ENCODE measurements at regions not wholly inside any gene's neighbourhood (a gene's known extent, or its start where the extent isn't known, plus 50 kb on each side); places are given as distances from the start of the nearest gene placed in this dataset.

GRCh38 chr14:87688524-87688923, 304.5 kb downstream of the GALC start:
- Histone ChIP-seq H4K20me1 (replicated peaks; ENCODE audit: insufficient read depth) (0 out of 2 replicates have a peak, but pooled peaks cover 2% of the 10 kb centered on the region), H2AFZ (no peak overlapping the region), H3K27ac (ENCODE audit: low read depth) (no peak overlapping the region), H3K79me2 (replicated peaks; ENCODE audit: insufficient read depth) (no peaks in the 10 kb centered on the region), H3K36me3 (ENCODE audit: insufficient read depth) (no peaks in the 10 kb centered on the region), H3K27me3 (ENCODE audit: insufficient read depth) (no peaks in the 10 kb centered on the region), H3K4me1 (ENCODE audit: insufficient read depth) (no peaks in the 10 kb centered on the region), H3K4me2 (no peak overlapping the region), H3F3A (replicated peaks; ENCODE audit: low read depth) (no peaks in the 10 kb centered on the region), H3K9me2 (ENCODE audit: insufficient read depth) (no peaks in the 10 kb centered on the region), H3K4me3 (no peak overlapping the region)
- Mint-ChIP-seq H3K4me1 (peaks cover 8% of the 10 kb centered on the region; the same call in 2 of the 3 replicates), H3K9me3 (peaks cover under 1% of the 10 kb centered on the region; the same call in 2 of the 3 replicates), H3K27ac (no peak overlapping the region), H3K36me3 (ENCODE audit: low read depth) (no peaks in the 10 kb centered on the region), H3K27me3 (ENCODE audit: insufficient read depth, low read depth, poor library complexity) (no peaks in the 10 kb centered on the region), H3K4me3 (no peak overlapping the region)
- no peak for DNase-seq (ENCODE audit: low spot score)
- TF ChIP-seq STAT1 (IDR thresholded peaks at IDR 0.05; ENCODE audit: unreplicated experiment) = no peak
- TF ChIP-seq JUNB (IDR thresholded peaks at IDR 0.05; ENCODE audit: unreplicated experiment) = no peak
- TF ChIP-seq ZNF114 (CRISPR knock-in tag; IDR thresholded peaks at IDR 0.05) = no peak
- TF ChIP-seq EZH2phosphoT487 (IDR thresholded peaks at IDR 0.05; ENCODE audit: unreplicated experiment) = no peak
- no peak for TF ChIP-seq ETS1 (IDR thresholded peaks at IDR 0.05)
- TF ChIP-seq POLR2AphosphoS5 (IDR thresholded peaks at IDR 0.05; ENCODE audit: low read depth) = no peak
- no peak for TF ChIP-seq ZNF462 (CRISPR knock-in tag; IDR thresholded peaks at IDR 0.05)
- no peak for TF ChIP-seq NANOG (IDR thresholded peaks at IDR 0.05; ENCODE audit: borderline replicate concordance)
- no peak for TF ChIP-seq EZH2 (IDR thresholded peaks at IDR 0.05; ENCODE audit: low read depth, unreplicated experiment)
- no peak for TF ChIP-seq REST (IDR thresholded peaks at IDR 0.05; ENCODE audit: unreplicated experiment)
- TF ChIP-seq CTCF (conservative IDR thresholded peaks at IDR 0.05; ENCODE audit: low read depth in 2 of 2) = no peak
- no peak for TF ChIP-seq ZNF331 (CRISPR knock-in tag; IDR thresholded peaks at IDR 0.05; ENCODE audit: low read depth)
- no peak for TF ChIP-seq CREB1 (CRISPR knock-in tag; IDR thresholded peaks at IDR 0.05; ENCODE audit: low read depth)
- ATAC-seq = no peak

All from GM23338 (cell line).